ENCODE measurements at regions not wholly inside any gene's neighbourhood (a gene's known extent, or its start where the extent isn't known, plus 50 kb on each side); places are given as distances from the start of the nearest gene placed in this dataset.

DNA sequence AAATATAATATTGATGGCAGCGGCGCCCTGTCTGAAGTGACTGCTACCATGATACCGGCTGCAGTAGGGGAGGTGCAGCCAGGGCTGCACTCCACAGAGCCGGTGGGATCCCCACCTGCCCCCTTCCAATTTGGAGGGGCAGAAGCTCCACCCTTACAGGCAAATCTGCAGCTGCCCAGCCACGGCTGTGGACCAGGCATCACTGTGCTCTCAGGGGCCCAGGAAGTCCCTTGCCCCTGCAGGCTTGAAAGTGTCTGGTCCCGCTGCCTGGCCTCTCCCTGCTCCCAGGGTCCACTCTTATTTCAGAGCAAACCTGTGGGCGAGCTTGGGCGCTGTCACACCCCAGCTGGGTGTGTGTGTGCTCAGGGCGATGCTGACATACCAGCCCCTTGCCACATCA lies 172.7 kb upstream of the SMIM30 start:
- no peak overlapping the region for H3K4me2 ChIP-seq (ENCODE audit: insufficient read depth, low read length)
- TF ChIP-seq, protein P1, sequence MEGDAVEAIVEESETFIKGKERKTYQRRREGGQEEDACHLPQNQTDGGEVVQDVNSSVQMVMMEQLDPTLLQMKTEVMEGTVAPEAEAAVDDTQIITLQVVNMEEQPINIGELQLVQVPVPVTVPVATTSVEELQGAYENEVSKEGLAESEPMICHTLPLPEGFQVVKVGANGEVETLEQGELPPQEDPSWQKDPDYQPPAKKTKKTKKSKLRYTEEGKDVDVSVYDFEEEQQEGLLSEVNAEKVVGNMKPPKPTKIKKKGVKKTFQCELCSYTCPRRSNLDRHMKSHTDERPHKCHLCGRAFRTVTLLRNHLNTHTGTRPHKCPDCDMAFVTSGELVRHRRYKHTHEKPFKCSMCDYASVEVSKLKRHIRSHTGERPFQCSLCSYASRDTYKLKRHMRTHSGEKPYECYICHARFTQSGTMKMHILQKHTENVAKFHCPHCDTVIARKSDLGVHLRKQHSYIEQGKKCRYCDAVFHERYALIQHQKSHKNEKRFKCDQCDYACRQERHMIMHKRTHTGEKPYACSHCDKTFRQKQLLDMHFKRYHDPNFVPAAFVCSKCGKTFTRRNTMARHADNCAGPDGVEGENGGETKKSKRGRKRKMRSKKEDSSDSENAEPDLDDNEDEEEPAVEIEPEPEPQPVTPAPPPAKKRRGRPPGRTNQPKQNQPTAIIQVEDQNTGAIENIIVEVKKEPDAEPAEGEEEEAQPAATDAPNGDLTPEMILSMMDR (IDR thresholded peaks at IDR 0.05; ENCODE audit: extremely low read depth, low read depth, low read length): no peak
- no peaks in the 10 kb centered on the region for H4K20me1 ChIP-seq (ENCODE audit: insufficient read depth, low read length)
- no peak overlapping the region for H3K27ac ChIP-seq (ENCODE audit: low read depth, low read length)
- H3K9me3 ChIP-seq (ENCODE audit: low read depth, low read length): no peaks in the 10 kb centered on the region
- no peak overlapping the region for H3K4me3 ChIP-seq (ENCODE audit: insufficient read depth, low read length)
- H2AFZ ChIP-seq (ENCODE audit: low read length): no peak overlapping the region
- no peaks in the 10 kb centered on the region for H3K4me1 ChIP-seq (ENCODE audit: insufficient read depth, low read length)
- no peak for DNase-seq (ENCODE audit: insufficient read length, low spot score, missing footprints)
- no peaks in the 10 kb centered on the region for H3K79me2 ChIP-seq (ENCODE audit: insufficient read depth, low read length)
- no peaks in the 10 kb centered on the region for H3K27me3 ChIP-seq (ENCODE audit: insufficient read depth, low read length)
- H3K36me3 ChIP-seq (ENCODE audit: insufficient read depth, low read length): no peaks in the 10 kb centered on the region

DNA sequence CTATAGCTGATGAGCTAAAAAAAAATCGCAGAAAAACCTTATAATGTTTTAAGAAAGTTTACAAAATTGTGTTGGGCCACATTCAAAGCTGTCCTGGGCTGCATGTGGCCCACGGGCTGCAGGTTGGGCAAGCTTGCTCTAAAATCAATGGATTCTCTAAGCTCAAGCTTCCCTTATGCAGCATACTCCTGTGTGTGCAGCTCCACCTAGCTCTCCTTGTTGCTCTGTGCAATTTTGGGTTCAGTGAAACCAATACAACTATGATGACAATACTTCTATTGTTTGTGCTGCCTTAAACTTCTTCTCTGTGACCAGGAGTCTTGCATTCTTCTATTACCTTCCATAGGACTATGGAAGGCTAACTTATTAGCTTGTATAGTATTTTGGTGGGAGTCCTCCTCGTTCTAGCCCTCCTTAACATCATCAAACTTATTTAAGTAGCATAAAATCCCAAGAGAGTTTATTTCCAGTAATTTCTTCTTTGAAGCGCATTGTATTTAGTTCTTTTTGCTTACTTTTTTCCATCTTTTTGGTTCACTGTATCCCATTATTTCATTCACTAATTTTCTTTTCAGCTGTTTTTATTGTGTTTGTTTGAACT lies 170.9 kb upstream of the SMIM30 start:
- H4K20me1 ChIP-seq (ENCODE audit: insufficient read depth, low read length): no peaks in the 10 kb centered on the region
- H2AFZ ChIP-seq (ENCODE audit: low read length): no peak overlapping the region
- no peaks in the 10 kb centered on the region for H3K36me3 ChIP-seq (ENCODE audit: insufficient read depth, low read length)
- no peaks in the 10 kb centered on the region for H3K27me3 ChIP-seq (ENCODE audit: insufficient read depth, low read length)
- H3K4me3 ChIP-seq (ENCODE audit: insufficient read depth, low read length): no peak overlapping the region
- H3K79me2 ChIP-seq (ENCODE audit: insufficient read depth, low read length): no peaks in the 10 kb centered on the region
- TF ChIP-seq, protein P1 (IDR thresholded peaks at IDR 0.05; ENCODE audit: extremely low read depth, low read depth, low read length): peak; percentile 65
- no peak for DNase-seq (ENCODE audit: insufficient read length, low spot score, missing footprints)
- H3K4me1 ChIP-seq (ENCODE audit: insufficient read depth, low read length): peaks cover 5% of the 10 kb centered on the region
- H3K4me2 ChIP-seq (ENCODE audit: insufficient read depth, low read length): no peak overlapping the region
- H3K27ac ChIP-seq (ENCODE audit: low read depth, low read length): no peak overlapping the region
- no peaks in the 10 kb centered on the region for H3K9me3 ChIP-seq (ENCODE audit: low read depth, low read length)

DNA sequence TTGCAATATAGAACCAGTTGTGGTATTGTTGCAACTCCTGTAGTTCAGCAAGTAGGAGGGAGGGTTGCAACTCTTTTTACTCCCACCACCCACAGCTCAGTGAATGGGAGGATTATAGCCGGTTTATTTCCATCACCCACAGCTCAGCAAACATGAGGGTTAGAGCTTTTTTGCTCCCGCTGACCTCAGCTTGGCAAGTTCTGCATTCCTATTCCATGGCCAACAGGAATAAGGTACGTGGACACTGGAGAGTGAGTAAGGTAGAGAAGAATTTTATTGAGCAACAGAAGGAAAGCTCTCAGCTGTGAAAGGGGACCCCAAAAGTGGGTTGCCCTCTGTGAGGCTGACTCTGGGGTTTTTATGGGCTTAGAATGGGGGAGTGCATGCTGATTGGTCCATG lies 167.1 kb upstream of the SMIM30 start:
- Histone ChIP-seq H3K79me2 (ENCODE audit: insufficient read depth, low read length) (no peaks in the 10 kb centered on the region), H3K9me3 (ENCODE audit: low read depth, low read length) (no peaks in the 10 kb centered on the region), H3K4me2 (ENCODE audit: insufficient read depth, low read length) (no peak overlapping the region), H4K20me1 (ENCODE audit: insufficient read depth, low read length) (no peaks in the 10 kb centered on the region), H3K4me1 (ENCODE audit: insufficient read depth, low read length) (peaks cover 5% of the 10 kb centered on the region), H3K27me3 (ENCODE audit: insufficient read depth, low read length) (no peaks in the 10 kb centered on the region), H2AFZ (ENCODE audit: low read length) (peak overlapping the region; percentile 54), H3K27ac (ENCODE audit: low read depth, low read length) (no peak overlapping the region), H3K36me3 (ENCODE audit: insufficient read depth, low read length) (no peaks in the 10 kb centered on the region), H3K4me3 (ENCODE audit: insufficient read depth, low read length) (no peak overlapping the region)
- DNase-seq (ENCODE audit: insufficient read length, low spot score, missing footprints): no peak
- TF ChIP-seq, protein P1 (IDR thresholded peaks at IDR 0.05; ENCODE audit: extremely low read depth, low read depth, low read length): no peak

DNA sequence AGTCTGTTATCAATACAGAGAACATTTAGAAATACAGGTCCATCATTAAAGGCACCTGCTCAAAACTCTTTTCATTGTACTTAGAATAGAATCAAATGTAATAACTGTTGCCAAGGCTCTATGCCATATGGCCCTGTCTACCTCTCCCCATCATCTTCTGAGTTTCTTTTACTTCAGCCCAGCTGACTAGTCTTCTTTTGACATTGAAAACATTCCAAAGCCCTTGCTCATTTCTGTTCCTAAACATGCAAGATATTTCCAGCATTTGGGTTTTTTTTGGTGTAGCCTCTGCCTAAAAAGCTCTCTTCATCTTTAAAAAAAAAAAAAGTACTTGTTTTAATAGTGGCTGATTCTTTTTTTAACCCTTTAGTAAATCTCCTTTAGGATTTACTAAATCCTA lies 165.5 kb upstream of the SMIM30 start:
- no peaks in the 10 kb centered on the region for H3K79me2 ChIP-seq (ENCODE audit: insufficient read depth, low read length)
- no peak overlapping the region for H3K4me2 ChIP-seq (ENCODE audit: insufficient read depth, low read length)
- peaks cover 5% of the 10 kb centered on the region for H3K4me1 ChIP-seq (ENCODE audit: insufficient read depth, low read length)
- H3K27me3 ChIP-seq (ENCODE audit: insufficient read depth, low read length): no peaks in the 10 kb centered on the region
- H2AFZ ChIP-seq (ENCODE audit: low read length): no peak overlapping the region
- no peak for DNase-seq (ENCODE audit: insufficient read length, low spot score, missing footprints)
- no peaks in the 10 kb centered on the region for H3K36me3 ChIP-seq (ENCODE audit: insufficient read depth, low read length)
- no peak overlapping the region for H3K27ac ChIP-seq (ENCODE audit: low read depth, low read length)
- H3K9me3 ChIP-seq (ENCODE audit: low read depth, low read length): no peaks in the 10 kb centered on the region
- no peaks in the 10 kb centered on the region for H4K20me1 ChIP-seq (ENCODE audit: insufficient read depth, low read length)
- TF ChIP-seq, protein P1 (IDR thresholded peaks at IDR 0.05; ENCODE audit: extremely low read depth, low read depth, low read length): no peak
- no peak overlapping the region for H3K4me3 ChIP-seq (ENCODE audit: insufficient read depth, low read length)
